GM21447 (cell line): ENCODE measurements at regions not wholly inside any gene's neighbourhood (a gene's known extent, or its start where the extent isn't known, plus 50 kb on each side); places are given as distances from the start of the nearest gene placed in this dataset.

ENCODE experiments used
- ATAC-seq: cut with Tn5 transposase; IDR thresholded peaks from one replicate; pipeline ENCODE4 v1.9.1; 2021; ENCODE audit not compliant: unreplicated experiment

DNA sequence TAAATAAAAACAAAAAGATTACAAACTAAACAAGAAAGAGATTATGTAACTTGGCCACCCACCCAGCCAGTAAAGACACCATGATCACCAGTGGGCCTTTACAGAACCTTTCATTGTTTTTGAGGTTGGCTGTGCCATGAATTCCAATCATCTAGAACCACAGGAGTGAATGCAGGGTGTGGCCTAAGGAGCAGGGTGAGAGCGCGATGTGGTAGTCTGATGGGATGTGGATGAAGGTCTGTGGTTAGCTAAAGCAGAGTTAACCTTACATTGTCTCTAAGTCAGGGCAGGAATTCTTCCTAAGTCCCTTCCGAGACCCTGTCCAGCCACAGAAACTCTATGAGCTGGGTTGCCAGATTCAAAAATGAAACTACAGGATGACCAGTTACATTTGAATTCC, 54.0 kb upstream of the CDKN3 start:
- no peak for ATAC-seq

- no peak for ATAC-seq
These were observed 53.3 kb upstream of the CDKN3 start for GRCh38 chr14:54343272-54344121.

GRCh38 chr14:54344445-54344844, 52.4 kb upstream of the CDKN3 start:
- no peak for ATAC-seq

DNA sequence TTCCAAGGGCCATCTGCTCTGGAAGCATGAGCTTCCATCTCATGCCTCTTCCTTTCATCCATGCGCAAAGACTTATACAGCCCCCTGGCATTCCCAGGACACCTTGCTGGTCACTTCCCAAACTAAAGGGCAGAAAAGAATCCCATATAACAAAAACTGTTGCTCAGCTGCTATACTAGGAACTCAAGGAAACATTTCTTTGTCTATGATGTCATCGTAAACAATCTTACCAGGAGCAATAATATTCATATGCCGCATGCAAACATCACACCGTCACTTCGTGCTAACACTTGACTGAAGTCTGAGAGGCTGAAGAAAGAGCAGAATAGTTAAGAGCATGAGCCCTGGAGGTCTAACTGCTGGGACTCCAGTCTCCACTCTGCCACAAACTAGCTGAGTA, 50.5 kb upstream of the CDKN3 start:
- no peak for ATAC-seq
